GM18511 (cell line): ENCODE measurements at regions not wholly inside any gene's neighbourhood (a gene's known extent, or its start where the extent isn't known, plus 50 kb on each side); places are given as distances from the start of the nearest gene placed in this dataset.
A peak's percentile ranks its signal among the peaks of the same experiment; 100 is the strongest.

Experiments used
- ATAC-seq: cut with Tn5 transposase; IDR thresholded peaks from one replicate; pipeline ENCODE4 v1.9.1; 2021; ENCODE audit warnings: mild to moderate bottlenecking, moderate library complexity; ENCODE audit not compliant: unreplicated experiment

DNA sequence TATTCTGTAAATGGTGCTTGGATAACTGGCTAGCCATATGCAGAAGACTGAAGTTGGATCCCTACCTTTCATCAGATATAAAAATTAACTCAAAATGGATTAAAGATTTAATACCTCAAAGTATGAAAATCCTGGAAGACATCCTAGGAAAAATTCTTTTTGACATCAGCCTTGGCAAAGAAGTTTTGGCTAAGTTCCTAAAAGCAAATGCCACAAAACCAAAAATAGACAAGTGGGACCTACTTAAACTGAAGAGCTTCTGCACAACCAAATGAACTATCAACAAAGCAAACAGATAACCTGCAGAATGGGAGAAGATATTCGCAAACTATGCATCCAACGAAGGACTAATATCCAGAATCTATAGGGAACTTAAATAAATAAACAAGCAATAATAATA lies 60.3 kb upstream of the RIPPLY2 start:
- ATAC-seq: no peak

GRCh38 chr6:83781506-83781905 lies 71.7 kb upstream of the RIPPLY2 start:
- no peak for ATAC-seq

GRCh38 chr6:83770910-83771309 lies 62.0 kb upstream of the SNAP91 start:
- ATAC-seq: peak; percentile 83

DNA sequence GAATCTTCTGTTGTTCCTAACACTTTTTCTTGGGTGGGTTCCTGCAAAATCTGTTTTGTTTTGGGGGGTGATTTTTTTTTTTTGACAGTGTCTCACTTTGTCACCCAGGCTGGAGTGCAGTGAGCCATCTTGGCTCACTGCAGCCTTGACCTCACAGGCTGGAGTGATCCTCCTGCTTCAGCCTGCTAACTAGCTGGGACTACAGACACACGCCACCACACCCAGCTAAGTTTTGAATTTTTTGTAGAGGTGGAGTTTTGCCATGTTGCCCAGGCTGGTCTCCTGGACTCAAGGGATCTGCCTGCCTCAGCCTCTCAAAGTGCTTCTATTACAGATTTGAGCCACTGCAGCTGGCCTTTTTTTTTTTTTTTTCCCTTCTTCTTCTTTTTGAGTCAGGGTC lies 60.5 kb upstream of the SNAP91 start:
- no peak for ATAC-seq

GRCh38 chr6:83767033-83767432 lies 58.1 kb upstream of the SNAP91 start:
- ATAC-seq: peak; percentile 38
